ENCODE measurements at regions not wholly inside any gene's neighbourhood (a gene's known extent, or its start where the extent isn't known, plus 50 kb on each side); places are given as distances from the start of the nearest gene placed in this dataset.

- Mint-ChIP-seq H3K9me3 (no peaks in the 10 kb centered on the region), H3K36me3 (ENCODE audit: low read depth) (no peaks in the 10 kb centered on the region), H3K4me1 (ENCODE audit: low read depth) (peaks cover 7% of the 10 kb centered on the region; the same call in 1 of the 2 replicates), H3K4me3 (no peak overlapping the region), H3K27me3 (ENCODE audit: insufficient read depth) (no peaks in the 10 kb centered on the region), H3K27ac (no peak overlapping the region)
- no peak for TF ChIP-seq CTCF (IDR thresholded peaks at IDR 0.05)
- no peak for DNase-seq
Measured at GRCh38 chr1:58866578-58866977, 82.7 kb upstream of the JUN start.

GRCh38 chr1:58869638-58870297 lies 85.9 kb upstream of the JUN start:
- H3K36me3 Mint-ChIP-seq (ENCODE audit: low read depth), result no peaks in the 10 kb centered on the region
- H3K27me3 Mint-ChIP-seq (ENCODE audit: insufficient read depth), result no peaks in the 10 kb centered on the region
- no peaks in the 10 kb centered on the region for H3K9me3 Mint-ChIP-seq
- no peak for DNase-seq
- H3K4me3 Mint-ChIP-seq, result no peak overlapping the region
- no peak for TF ChIP-seq CTCF (IDR thresholded peaks at IDR 0.05)
- H3K27ac Mint-ChIP-seq, result no peak overlapping the region
- peaks cover 2% of the 10 kb centered on the region for H3K4me1 Mint-ChIP-seq (ENCODE audit: low read depth)

DNA sequence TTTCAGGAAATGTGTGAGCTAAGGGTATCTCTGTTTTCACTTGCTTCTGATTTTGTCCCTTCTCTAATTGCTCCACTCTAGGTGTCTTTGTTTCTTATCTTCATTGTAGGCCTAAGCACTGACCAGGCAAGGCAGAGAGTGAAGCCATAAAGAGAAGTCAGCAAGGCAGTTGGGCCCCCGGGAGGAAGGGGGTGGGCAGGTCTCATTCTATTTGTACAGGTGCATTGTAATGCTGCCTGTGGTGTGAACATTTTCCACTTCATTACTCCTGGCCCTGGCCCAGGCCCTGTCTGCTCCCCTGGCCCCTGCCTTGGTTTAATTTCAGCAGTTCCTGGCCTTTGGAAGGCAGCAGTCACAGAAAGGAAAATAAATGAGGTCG lies 86.4 kb upstream of the JUN start:
- Mint-ChIP-seq H3K27ac (no peak overlapping the region), H3K9me3 (no peaks in the 10 kb centered on the region), H3K36me3 (ENCODE audit: low read depth) (no peaks in the 10 kb centered on the region)

GRCh38 chr1:58874342-58874741 lies 90.5 kb upstream of the JUN start:
- H3K27ac Mint-ChIP-seq, result no peak overlapping the region
- H3K9me3 Mint-ChIP-seq, result no peaks in the 10 kb centered on the region
- TF ChIP-seq CTCF (IDR thresholded peaks at IDR 0.05), result no peak

More for the DNA sequence above, 86.4 kb upstream of the JUN start:
- TF ChIP-seq CTCF (IDR thresholded peaks at IDR 0.05), result no peak
- H3K4me1 Mint-ChIP-seq (ENCODE audit: low read depth), result peaks cover 7% of the 10 kb centered on the region
- no peak for DNase-seq
- H3K4me3 Mint-ChIP-seq, result no peak overlapping the region
- no peaks in the 10 kb centered on the region for H3K27me3 Mint-ChIP-seq (ENCODE audit: insufficient read depth)

GRCh38 chr1:58874757-58875755 lies 91.2 kb upstream of the JUN start:
- H3K4me1 Mint-ChIP-seq (ENCODE audit: low read depth), result peaks cover 21% of the 10 kb centered on the region
- no peaks in the 10 kb centered on the region for H3K36me3 Mint-ChIP-seq (ENCODE audit: low read depth)
- no peaks in the 10 kb centered on the region for H3K9me3 Mint-ChIP-seq
- no peak for TF ChIP-seq CTCF (IDR thresholded peaks at IDR 0.05)
- DNase-seq, result peak; percentile 4
- H3K27ac Mint-ChIP-seq, result peak overlapping the region; percentile 14
- no peak overlapping the region for H3K4me3 Mint-ChIP-seq
- no peaks in the 10 kb centered on the region for H3K27me3 Mint-ChIP-seq (ENCODE audit: insufficient read depth)

More at GRCh38 chr1:58874342-58874741, 90.5 kb upstream of the JUN start:
- Mint-ChIP-seq H3K4me1 (ENCODE audit: low read depth) (peaks cover 14% of the 10 kb centered on the region), H3K4me3 (no peak overlapping the region), H3K27me3 (ENCODE audit: insufficient read depth) (no peaks in the 10 kb centered on the region), H3K36me3 (ENCODE audit: low read depth) (no peaks in the 10 kb centered on the region)
- no peak for DNase-seq

Measured in HFFc6 (cell line).